H1 (cell line): ENCODE measurements at regions not wholly inside any gene's neighbourhood (a gene's known extent, or its start where the extent isn't known, plus 50 kb on each side); places are given as distances from the start of the nearest gene placed in this dataset.

ENCODE experiments used
- CHD7 ChIP-seq: fragments of 300-600 bp; sonication (generic); IDR thresholded peaks from 2 replicates; pipeline ENCODE4 v1.7.1; 2012; ENCODE audit warnings: low read length, moderate library complexity, mild to moderate bottlenecking, inconsistent platforms; ENCODE audit not compliant: insufficient replicate concordance

- no peak for TF ChIP-seq CHD7
Observed at GRCh38 chr6:20302702-20303251, 90.5 kb upstream of the MBOAT1 start (continued).
